Tibial nerve (tissue), 4 donors: ENCODE measurements at regions not wholly inside any gene's neighbourhood (a gene's known extent, or its start where the extent isn't known, plus 50 kb on each side); places are given as distances from the start of the nearest gene placed in this dataset.

Experiments
- EP300 ChIP-seq, 2 donors: sonication (generic); formaldehyde crosslinking; IDR thresholded peaks; one replicate each; pipeline ENCODE4 v1.6.1; 2017; ENCODE audit warnings: antibody characterized with exemption in 2 of 2, mild to moderate bottlenecking in 1 of 2
- POLR2A ChIP-seq, 2 donors: fragments of 450-650 bp; IDR thresholded peaks; one replicate each; pipeline ENCODE4 v1.6.1; 2017; ENCODE audit warnings: antibody characterized with exemption in 2 of 2, mild to moderate bottlenecking in 2 of 2, moderate library complexity in 2 of 2
- TF ChIP-seq, protein P1 (sequence below), 5 experiments: fragments of 200-600 bp in 3 of 5; fragments of 450-650 bp in 2 of 5; sonication (generic) in 3 of 5; IDR thresholded peaks; one replicate each; pipeline ENCODE4 v1.5.1; 2016 to 2019; ENCODE audit warnings: antibody characterized with exemption in 5 of 5, mild to moderate bottlenecking in 3 of 5, moderate library complexity in 2 of 5

DNA sequence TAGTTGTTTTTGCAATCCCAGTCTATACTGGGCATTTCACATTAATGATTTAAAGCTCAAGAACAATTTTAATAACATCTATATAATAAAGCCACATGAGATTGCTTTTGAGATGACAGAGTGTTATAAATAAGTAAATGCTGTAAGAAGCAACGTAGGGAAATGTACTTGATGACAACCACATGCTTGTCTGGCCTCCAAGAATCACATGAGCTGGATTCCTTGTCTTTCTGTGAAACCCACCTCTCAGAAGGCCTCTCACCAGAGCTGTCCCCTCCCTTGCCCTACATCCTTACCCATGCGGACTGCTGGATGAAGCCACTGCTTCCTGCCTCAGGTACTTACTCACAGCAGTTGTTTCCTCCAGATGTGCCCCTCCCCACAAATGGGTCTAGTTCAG, 145.1 kb upstream of the CTTNBP2NL start:
- no peak for TF ChIP-seq POLR2A (IDR thresholded peaks at IDR 0.05)
- TF ChIP-seq, protein P1, sequence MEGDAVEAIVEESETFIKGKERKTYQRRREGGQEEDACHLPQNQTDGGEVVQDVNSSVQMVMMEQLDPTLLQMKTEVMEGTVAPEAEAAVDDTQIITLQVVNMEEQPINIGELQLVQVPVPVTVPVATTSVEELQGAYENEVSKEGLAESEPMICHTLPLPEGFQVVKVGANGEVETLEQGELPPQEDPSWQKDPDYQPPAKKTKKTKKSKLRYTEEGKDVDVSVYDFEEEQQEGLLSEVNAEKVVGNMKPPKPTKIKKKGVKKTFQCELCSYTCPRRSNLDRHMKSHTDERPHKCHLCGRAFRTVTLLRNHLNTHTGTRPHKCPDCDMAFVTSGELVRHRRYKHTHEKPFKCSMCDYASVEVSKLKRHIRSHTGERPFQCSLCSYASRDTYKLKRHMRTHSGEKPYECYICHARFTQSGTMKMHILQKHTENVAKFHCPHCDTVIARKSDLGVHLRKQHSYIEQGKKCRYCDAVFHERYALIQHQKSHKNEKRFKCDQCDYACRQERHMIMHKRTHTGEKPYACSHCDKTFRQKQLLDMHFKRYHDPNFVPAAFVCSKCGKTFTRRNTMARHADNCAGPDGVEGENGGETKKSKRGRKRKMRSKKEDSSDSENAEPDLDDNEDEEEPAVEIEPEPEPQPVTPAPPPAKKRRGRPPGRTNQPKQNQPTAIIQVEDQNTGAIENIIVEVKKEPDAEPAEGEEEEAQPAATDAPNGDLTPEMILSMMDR (IDR thresholded peaks at IDR 0.05) = no peak
- TF ChIP-seq EP300 (IDR thresholded peaks at IDR 0.05) = no peak
